ENCODE measurements at regions not wholly inside any gene's neighbourhood (a gene's known extent, or its start where the extent isn't known, plus 50 kb on each side); places are given as distances from the start of the nearest gene placed in this dataset.

DNA sequence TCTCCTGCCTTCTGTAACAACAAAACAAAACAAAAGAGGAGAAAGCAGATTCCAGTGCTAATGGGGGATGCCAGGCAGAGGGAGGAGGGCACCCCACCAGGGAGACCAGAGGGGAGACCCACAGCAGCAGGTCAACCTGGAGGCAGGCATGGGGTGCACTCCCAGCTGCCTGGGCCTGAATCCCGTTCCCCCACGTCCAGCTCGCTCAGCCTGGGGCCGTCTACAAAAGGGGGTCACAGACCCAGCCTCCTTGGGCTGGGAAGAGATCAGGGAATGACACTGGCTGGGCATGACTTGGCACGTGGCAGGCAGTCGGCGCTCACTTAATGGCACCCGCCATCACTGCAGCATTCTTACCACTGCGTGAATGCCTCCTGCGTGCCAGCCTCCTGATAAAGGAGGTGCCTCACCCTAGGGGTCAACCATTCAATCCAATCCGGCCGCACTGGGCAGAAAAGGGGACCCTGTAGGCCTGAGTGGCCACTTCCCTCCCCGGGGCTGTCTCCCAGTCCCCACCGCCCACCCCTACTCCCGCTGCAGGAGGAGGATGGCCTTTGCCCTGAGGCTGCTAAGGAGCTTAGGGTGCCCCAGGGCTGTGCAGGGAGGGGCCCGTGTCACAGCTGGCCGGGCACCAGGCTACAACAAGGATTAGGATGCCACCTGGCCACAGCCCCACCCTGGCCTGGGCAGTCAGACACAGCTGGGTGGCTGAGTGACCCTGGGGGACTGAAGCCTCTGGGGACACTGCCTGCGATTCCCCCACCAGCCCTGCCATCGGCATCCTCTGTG, 87.5 kb downstream of the NCOR2 start:
- TF ChIP-seq POLR2A (IDR thresholded peaks at IDR 0.05) = no peak
- TF ChIP-seq, protein P1, sequence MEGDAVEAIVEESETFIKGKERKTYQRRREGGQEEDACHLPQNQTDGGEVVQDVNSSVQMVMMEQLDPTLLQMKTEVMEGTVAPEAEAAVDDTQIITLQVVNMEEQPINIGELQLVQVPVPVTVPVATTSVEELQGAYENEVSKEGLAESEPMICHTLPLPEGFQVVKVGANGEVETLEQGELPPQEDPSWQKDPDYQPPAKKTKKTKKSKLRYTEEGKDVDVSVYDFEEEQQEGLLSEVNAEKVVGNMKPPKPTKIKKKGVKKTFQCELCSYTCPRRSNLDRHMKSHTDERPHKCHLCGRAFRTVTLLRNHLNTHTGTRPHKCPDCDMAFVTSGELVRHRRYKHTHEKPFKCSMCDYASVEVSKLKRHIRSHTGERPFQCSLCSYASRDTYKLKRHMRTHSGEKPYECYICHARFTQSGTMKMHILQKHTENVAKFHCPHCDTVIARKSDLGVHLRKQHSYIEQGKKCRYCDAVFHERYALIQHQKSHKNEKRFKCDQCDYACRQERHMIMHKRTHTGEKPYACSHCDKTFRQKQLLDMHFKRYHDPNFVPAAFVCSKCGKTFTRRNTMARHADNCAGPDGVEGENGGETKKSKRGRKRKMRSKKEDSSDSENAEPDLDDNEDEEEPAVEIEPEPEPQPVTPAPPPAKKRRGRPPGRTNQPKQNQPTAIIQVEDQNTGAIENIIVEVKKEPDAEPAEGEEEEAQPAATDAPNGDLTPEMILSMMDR (IDR thresholded peaks at IDR 0.05 in 8 of 11, conservative IDR thresholded peaks at IDR 0.05 in 3 of 11) = no peak
